ENCODE measurements at regions not wholly inside any gene's neighbourhood (a gene's known extent, or its start where the extent isn't known, plus 50 kb on each side); places are given as distances from the start of the nearest gene placed in this dataset.
"Not testable (repeated sequence)": the region's sequence is repeated elsewhere in the genome, so short reads cannot be mapped to it uniquely, and the experiment has no call there.

- no peak for DNase-seq
Measured at GRCh38 chr2:142756430-142756829, 121.0 kb upstream of the KYNU start.

- DNase-seq: no peak
Measured at GRCh38 chr2:142755191-142755590, 122.3 kb upstream of the KYNU start.

- DNase-seq: no peak
Measured at GRCh38 chr2:142754182-142754581, 123.3 kb upstream of the KYNU start.

DNA sequence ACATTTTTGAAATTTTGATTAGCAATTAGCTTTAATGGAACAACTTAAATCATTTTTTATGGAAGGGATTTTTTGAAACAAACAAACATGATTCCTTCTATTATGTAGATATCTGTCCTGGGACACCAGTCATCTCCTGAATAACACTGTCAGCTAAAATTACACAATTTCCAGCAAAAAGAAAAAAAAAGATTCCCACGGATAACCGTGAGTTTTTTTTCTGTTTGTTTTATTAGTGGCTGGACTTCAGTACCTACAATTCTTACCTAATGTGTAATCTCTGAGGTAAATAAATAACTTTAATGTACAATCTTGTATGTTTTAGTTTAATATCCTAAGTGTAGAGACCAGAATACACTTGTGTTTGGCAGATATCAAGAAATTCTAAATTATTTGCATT lies 126.6 kb upstream of the KYNU start:
- DNase-seq: no peak

GRCh38 chr2:142748559-142749099 lies 128.8 kb upstream of the KYNU start:
- no peak for DNase-seq

DNA sequence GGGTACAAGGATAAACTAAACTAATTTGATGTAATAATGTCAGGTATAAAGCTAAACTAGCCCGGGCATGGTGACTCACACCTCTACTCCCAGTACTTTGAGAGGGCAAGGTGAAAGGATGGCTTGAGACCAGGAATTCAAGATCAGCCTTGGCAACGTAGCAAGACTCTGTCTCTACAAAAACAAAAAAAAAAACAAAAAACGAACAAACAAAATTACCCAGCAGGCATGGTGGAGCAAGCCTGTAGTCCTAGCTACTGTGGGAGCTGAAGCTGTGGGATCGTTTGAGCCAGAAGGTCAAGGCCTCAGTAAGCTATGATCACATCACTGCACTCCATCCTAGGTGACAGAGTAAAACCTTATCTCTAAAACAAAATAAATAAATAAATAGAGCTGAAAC lies 131.8 kb upstream of the KYNU start:
- DNase-seq: no peak

DNA sequence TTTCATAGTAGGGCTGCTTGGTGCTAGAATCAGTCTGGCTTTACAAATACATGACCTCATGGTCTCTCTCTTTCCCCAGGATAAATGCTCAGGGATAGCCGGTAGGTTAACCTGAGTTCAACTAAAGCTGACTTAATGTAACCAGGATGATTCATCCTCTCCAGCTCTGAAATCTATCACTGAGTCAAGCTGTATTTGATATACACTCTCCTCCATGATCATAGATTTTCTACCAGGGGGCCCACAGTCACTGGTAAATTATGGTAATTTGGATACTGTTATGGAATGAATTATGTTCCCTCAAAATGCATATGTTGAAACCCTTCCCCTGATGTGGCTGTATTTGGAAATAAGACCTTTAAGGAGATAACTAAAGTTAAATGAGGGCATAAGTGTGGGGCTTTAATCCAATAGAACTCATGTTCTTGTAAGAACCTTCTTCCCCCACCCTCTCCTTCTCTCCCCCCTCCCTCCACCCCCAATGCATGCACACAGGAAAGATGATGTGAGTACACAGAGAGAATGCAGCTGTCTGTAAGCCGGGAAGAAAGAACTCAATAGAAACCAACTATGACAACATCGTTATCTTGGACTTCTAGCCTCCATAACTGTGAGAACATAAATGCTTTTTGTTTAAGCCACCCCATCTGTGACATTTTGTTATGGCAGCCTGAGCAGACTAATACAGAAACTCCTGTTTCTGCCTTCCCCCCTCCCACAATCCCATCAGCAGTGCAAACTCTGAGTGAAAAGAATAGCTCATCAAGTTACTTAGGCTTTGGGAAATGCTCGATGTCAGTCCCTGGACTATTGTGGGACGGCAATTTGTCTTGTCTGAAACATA lies 134.9 kb upstream of the KYNU start:
- no peak for DNase-seq

DNA sequence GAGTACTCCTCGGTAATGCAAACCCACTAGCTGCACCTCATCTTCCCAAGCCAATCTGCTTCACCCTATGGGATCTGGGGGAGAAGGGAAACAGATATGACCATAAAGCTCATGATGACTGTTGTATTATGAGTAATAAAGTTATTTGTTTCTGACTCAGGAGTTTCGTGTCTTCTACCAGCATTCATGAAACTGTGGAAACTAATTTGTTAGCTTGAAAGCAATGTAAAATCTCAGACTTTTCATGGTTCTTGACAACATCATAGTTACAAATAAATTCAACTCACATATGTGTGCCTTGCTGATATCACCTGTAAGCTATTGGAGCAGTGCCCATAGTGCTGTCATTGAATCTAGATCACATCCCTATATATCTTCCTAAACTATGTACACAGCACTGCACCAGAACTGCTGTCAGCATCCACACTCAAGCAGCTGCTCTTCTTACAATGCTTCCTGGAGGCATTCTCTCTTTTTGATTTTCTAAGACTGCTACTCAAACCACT lies 135.6 kb upstream of the KYNU start:
- DNase-seq: no peak

- DNase-seq: no peak
Measured at GRCh38 chr2:142734770-142735169, 142.7 kb upstream of the KYNU start.

DNA sequence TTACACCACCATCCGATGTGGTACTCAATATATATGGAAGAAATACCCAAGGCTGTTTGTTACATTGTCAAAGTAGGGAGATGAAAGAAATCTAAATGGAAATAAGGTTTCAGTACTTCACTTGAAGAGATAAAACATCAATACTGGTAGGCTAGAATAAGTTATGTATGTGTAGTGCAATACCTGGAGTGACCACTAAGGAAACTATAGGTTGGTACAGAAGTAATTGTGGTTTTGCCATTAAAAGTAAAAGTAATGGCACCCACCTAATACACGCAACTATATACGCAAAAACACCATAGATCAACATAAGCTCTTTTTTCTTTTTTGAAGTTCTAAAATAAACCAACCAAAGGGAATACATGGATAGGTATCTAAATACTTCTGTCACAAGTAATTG lies 143.2 kb upstream of the KYNU start:
- DNase-seq: no peak

DNA sequence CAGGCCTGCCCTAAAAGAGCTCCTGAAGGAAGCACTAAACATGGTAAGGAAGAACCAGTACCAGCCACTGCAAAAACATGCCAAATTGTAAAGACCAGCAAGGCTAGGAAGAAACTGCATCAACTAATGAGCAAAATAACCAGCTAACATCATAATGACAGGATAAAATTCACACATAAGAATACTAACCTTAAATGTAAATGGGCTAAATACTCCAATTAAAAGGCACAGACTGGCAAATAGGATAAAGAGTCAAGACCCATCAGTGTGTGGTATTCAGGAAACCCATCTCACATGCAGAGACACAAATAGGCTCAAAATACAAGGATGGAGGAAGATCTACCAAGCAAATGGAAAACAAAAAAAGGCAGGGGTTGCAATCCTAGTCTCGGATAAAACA lies 147.7 kb upstream of the KYNU start:
- not testable (repeated sequence) for DNase-seq

DNA sequence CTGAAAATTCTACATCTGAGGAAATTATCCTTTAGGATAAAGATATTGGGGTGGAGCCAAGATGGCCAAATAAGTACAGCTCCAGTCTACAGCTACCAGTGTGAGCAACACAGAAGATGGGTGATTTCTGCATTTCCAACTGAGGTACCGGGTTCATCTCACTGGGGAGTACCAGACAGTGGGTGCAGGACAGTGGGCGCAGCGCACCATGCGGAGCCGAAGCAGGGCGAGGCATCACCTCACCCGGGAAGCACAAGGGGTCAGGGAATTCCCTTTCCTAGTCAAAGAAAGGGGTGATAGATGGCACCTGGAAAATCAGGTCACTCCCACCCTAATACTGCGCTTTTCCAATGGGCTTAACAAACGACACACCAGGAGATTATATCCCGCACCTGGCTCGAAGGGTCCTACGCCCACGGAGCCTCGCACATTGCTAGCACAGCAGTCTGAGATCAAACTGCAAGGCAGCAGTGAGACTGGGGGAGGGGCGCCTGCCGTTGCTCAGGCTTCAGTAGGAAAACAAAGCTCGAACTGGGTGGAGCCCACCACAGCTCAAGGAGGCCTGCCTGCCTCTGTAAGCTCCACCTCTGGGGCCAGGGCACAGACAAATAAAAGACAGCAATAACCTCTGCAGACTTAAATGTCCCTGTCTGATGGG lies 149.5 kb upstream of the KYNU start:
- not testable (repeated sequence) for DNase-seq

- no peak for DNase-seq
Measured at GRCh38 chr2:142725386-142725785, 152.1 kb upstream of the KYNU start.

- no peak for DNase-seq
Measured at GRCh38 chr2:142724713-142725349, 152.6 kb upstream of the KYNU start.

DNA sequence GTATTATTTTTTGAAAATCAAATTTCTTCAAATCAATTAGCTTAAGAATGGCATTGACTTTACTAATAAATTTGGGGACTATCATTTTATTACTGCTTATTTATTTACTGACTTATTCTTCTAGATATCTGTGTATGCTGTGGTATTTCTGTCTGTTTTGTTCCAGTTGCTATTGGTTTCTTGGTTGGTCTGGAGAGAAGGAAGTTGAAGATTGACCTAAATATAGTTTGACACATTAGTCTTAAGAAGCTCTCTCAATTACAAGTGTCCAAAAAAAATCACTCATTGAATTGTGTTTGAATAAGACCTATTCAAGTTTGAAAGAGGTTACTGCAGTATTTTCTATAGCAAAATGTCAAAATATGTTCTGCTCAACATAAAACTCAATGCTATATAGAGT lies 153.3 kb upstream of the KYNU start:
- DNase-seq: no peak

- no peak for DNase-seq
Measured at GRCh38 chr2:142723236-142723635, 154.2 kb upstream of the KYNU start.

GRCh38 chr2:142722569-142722968 lies 154.9 kb upstream of the KYNU start:
- no peak for DNase-seq

GRCh38 chr2:142722086-142722485 lies 155.4 kb upstream of the KYNU start:
- no peak for DNase-seq

GRCh38 chr2:142721015-142721414 lies 156.4 kb upstream of the KYNU start:
- no peak for DNase-seq

DNA sequence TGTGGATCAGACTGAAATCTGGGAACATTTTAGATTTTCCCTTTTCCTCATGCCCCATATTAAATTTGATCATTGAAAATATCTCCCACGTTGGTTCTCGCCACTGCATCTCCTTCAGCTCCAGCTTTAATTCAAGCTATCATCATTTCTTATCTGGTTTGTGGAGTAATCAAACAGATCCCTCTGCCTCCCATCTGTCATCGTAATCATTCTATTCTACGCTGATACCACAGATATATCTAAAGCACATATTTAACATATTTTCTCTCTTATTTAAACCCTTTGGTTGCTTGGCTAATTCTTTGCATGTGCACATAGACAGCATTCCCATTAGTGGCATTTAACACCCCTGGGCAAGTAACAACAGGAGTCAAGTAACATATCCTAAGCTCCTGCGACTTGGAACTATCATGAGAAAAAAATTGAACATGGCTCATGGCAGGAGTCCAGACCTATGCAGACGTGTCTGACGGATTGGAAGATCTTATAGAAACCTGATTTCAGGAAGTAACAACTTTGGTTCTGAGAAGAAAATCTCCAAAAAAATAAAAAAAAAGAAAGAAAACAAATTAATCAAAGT lies 158.8 kb upstream of the KYNU start:
- no peak for DNase-seq

GRCh38 chr2:142716463-142717242 lies 160.8 kb upstream of the KYNU start:
- DNase-seq: no peak

GRCh38 chr2:142714600-142714999 lies 162.9 kb upstream of the KYNU start:
- no peak for DNase-seq
